Loucy (cell line): ENCODE measurements at regions not wholly inside any gene's neighbourhood (a gene's known extent, or its start where the extent isn't known, plus 50 kb on each side); places are given as distances from the start of the nearest gene placed in this dataset.

Experiments
- EZH2phosphoT487 ChIP-seq: fragments of 200-600 bp; IDR thresholded peaks from 2 replicates; pipeline ENCODE4 v1.6.1; 2018; ENCODE audit warnings: antibody characterized with exemption, mild to moderate bottlenecking, moderate library complexity, borderline replicate concordance
- TF ChIP-seq, protein P1 (sequence below): fragments of 200-600 bp; sonication (generic); conservative IDR thresholded peaks from 2 replicates; pipeline ENCODE4 v1.5.1; 2014; ENCODE audit warnings: mild to moderate bottlenecking, antibody characterized with exemption, low read length

GRCh38 chr9:89789922-89790510, 185.2 kb downstream of the GADD45G start:
- TF ChIP-seq, protein P1, sequence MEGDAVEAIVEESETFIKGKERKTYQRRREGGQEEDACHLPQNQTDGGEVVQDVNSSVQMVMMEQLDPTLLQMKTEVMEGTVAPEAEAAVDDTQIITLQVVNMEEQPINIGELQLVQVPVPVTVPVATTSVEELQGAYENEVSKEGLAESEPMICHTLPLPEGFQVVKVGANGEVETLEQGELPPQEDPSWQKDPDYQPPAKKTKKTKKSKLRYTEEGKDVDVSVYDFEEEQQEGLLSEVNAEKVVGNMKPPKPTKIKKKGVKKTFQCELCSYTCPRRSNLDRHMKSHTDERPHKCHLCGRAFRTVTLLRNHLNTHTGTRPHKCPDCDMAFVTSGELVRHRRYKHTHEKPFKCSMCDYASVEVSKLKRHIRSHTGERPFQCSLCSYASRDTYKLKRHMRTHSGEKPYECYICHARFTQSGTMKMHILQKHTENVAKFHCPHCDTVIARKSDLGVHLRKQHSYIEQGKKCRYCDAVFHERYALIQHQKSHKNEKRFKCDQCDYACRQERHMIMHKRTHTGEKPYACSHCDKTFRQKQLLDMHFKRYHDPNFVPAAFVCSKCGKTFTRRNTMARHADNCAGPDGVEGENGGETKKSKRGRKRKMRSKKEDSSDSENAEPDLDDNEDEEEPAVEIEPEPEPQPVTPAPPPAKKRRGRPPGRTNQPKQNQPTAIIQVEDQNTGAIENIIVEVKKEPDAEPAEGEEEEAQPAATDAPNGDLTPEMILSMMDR = no peak
- TF ChIP-seq EZH2phosphoT487 = no peak
